Endothelial cell of umbilical vein (primary cell): ENCODE measurements at regions not wholly inside any gene's neighbourhood (a gene's known extent, or its start where the extent isn't known, plus 50 kb on each side); places are given as distances from the start of the nearest gene placed in this dataset.

ENCODE experiments used
- BruUV-seq: library from RNA; stranded (reverse); fragments of 400-500 nt; replicated peaks from 2 replicates; lab custom pipeline; 2021; lab: Mats Ljungman, UMichigan
- CTCF ChIA-PET: fragments of 300-600, 350-600 bp; sonication (Branson Sonifier 250); formaldehyde crosslinking; loops from one replicate; lab custom pipeline; 2021; ENCODE audit warnings: antibody characterized with exemption, inconsistent platforms; lab: Charles Lee
- POLR2A ChIA-PET: fragments of 300-600, 350-600 bp; sonication (Branson Sonifier 250); formaldehyde crosslinking; loops from one replicate; lab custom pipeline; 2021; ENCODE audit warnings: antibody characterized with exemption, inconsistent platforms; lab: Charles Lee
- DNase-seq: peaks from one replicate; pipeline ENCODE4 v3.0.0-alpha.2; 2011; ENCODE audit warnings: low read depth, low spot score
- FAIRE-seq: peaks from 2 replicates; lab custom pipeline; 2011; peaks lifted over from hg19 to GRCh38; lab: Jason Lieb, UNC
- H2AFZ ChIP-seq: 2 replicates; pipeline ENCODE4 v1.6.0; 2012; ENCODE audit warnings: low read depth, low read length, control low read depth, inconsistent platforms
- H3K27ac ChIP-seq: 2 replicates; pipeline ENCODE4 v1.5.1; 2011; ENCODE audit warnings: low read depth, mild to moderate bottlenecking, control low read depth, low read length, moderate library complexity; ENCODE audit not compliant: insufficient read depth
- H3K27me3 ChIP-seq, 2 experiments: 2 replicates each; pipeline versions ENCODE4 v1.6.0 to v1.6.1; 2011; ENCODE audit warnings: low read length in 2 of 2, mixed read lengths in 1 of 2; ENCODE audit not compliant: control insufficient read depth in 2 of 2, insufficient read depth in 2 of 2
- H3K36me3 ChIP-seq, 2 experiments: 2 replicates in 1 of 2; 3 replicates in 1 of 2; pipeline ENCODE4 v1.5.1; 2011; ENCODE audit warnings: low read length in 2 of 2, mild to moderate bottlenecking in 1 of 2, moderate library complexity in 1 of 2; ENCODE audit not compliant: control insufficient read depth in 2 of 2, insufficient read depth in 2 of 2; ENCODE audit errors: extremely low read depth in 1 of 2
- H3K4me1 ChIP-seq: 3 replicates; pipeline ENCODE4 v1.5.1; 2011; ENCODE audit warnings: mild to moderate bottlenecking, low read length; ENCODE audit not compliant: control insufficient read depth, insufficient read depth; ENCODE audit errors: extremely low read depth
- H3K4me2 ChIP-seq: 2 replicates; pipeline ENCODE4 v1.6.1; 2011; ENCODE audit warnings: low read length, control low read depth, mixed read lengths; ENCODE audit not compliant: insufficient read depth
- H3K4me3 ChIP-seq, 3 experiments: fragments of 200-600 bp in 1 of 3; sonication (generic), shearing (Covaris generic) in 1 of 3; replicated peaks in 1 of 3; 2 replicates each; pipeline ENCODE4 v1.5.1; 2011 to 2016; ENCODE audit warnings: control low read depth in 3 of 3, low read length in 3 of 3, mild to moderate bottlenecking in 2 of 3, inconsistent platforms in 1 of 3, low read depth in 1 of 3, moderate library complexity in 1 of 3; ENCODE audit not compliant: insufficient read depth in 1 of 3
- H3K79me2 ChIP-seq: 2 replicates; pipeline ENCODE4 v1.6.0; 2012; ENCODE audit warnings: low read length, inconsistent platforms; ENCODE audit not compliant: control insufficient read depth, insufficient read depth
- H3K9ac ChIP-seq: replicated peaks from 2 replicates; pipeline ENCODE3; 2011; ENCODE audit warnings: low read length, control low read depth; ENCODE audit not compliant: insufficient read depth; ENCODE audit errors: extremely low read depth
- H3K9me1 ChIP-seq: replicated peaks from 3 replicates; pipeline ENCODE4 v1.6.0; 2011; ENCODE audit warnings: mild to moderate bottlenecking, low read length; ENCODE audit not compliant: control insufficient read depth, insufficient read depth; ENCODE audit errors: extremely low read depth
- H3K9me3 ChIP-seq: replicated peaks from 2 replicates; pipeline ENCODE4 v1.5.1; 2012; ENCODE audit warnings: low read length, inconsistent platforms; ENCODE audit not compliant: control insufficient read depth, insufficient read depth
- H4K20me1 ChIP-seq: replicated peaks from 2 replicates; pipeline ENCODE3; 2011; ENCODE audit warnings: mild to moderate bottlenecking, low read length; ENCODE audit not compliant: control insufficient read depth, insufficient read depth; ENCODE audit errors: extremely low read depth
- EZH2 ChIP-seq: IDR thresholded peaks from 2 replicates; pipeline ENCODE4 v1.6.1; 2012; ENCODE audit warnings: borderline replicate concordance, low read depth, mild to moderate bottlenecking, moderate library complexity, low read length, inconsistent platforms; ENCODE audit not compliant: severe bottlenecking
- FOS ChIP-seq: IDR thresholded peaks from 2 replicates; pipeline ENCODE4 v1.6.1; 2011; ENCODE audit warnings: mild to moderate bottlenecking, low read length, moderate library complexity, borderline replicate concordance; ENCODE audit not compliant: insufficient read depth
- GATA2 ChIP-seq: IDR thresholded peaks from 2 replicates; pipeline ENCODE4 v1.7.0; 2011; ENCODE audit warnings: low read depth, mild to moderate bottlenecking, moderate library complexity, mixed read lengths, low read length; ENCODE audit not compliant: insufficient read length, insufficient read depth
- JUN ChIP-seq: IDR thresholded peaks from 2 replicates; pipeline ENCODE4 v1.6.1; 2011; ENCODE audit warnings: borderline replicate concordance, low read depth; ENCODE audit not compliant: insufficient read length, insufficient read depth
- MYC ChIP-seq: IDR thresholded peaks from one replicate; pipeline ENCODE4 v1.6.1; 2011; ENCODE audit warnings: mild to moderate bottlenecking, low read depth, low read length
- POLR2A ChIP-seq: IDR thresholded peaks from 2 replicates; pipeline ENCODE4 v1.6.1; 2012; ENCODE audit warnings: low read depth, mild to moderate bottlenecking, control low read depth, low read length
- POLR2AphosphoS5 ChIP-seq: IDR thresholded peaks from 2 replicates; pipeline ENCODE4 v1.6.1; 2012; ENCODE audit warnings: low read depth, mild to moderate bottlenecking, control low read depth, low read length, moderate library complexity; ENCODE audit not compliant: insufficient read depth
- dilution Hi-C: fragments of 300-500 bp; cut with MboI; formaldehyde crosslinking; loops from one replicate; pipeline ENCODE4 v1.15.0; 2019; ENCODE audit warnings: low sequenced_read_pairs; ENCODE audit not compliant: extremely low pct_ligation_motif_present
- intact Hi-C: fragments of 100-400 bp; cut with micrococcal nuclease; formaldehyde crosslinking; loops from one replicate; pipeline ENCODE4 v1.10.0; 2022
- TF ChIP-seq, protein P1 (sequence below), 2 donors: IDR thresholded peaks; 1 replicate in 1 of 2; 2 replicates in 1 of 2; pipeline ENCODE4 v1.5.1; 2011; ENCODE audit warnings: low read length in 2 of 2, mild to moderate bottlenecking in 2 of 2, moderate library complexity in 2 of 2, control low read depth in 1 of 2, inconsistent platforms in 1 of 2, low read depth in 1 of 2; ENCODE audit not compliant: insufficient read depth in 1 of 2; ENCODE audit errors: extremely low read depth in 1 of 2
- TF ChIP-seq, protein P2 (sequence below): IDR thresholded peaks from 2 replicates; pipeline ENCODE4 v1.6.1; 2011; ENCODE audit not compliant: insufficient read depth, insufficient read length

DNA sequence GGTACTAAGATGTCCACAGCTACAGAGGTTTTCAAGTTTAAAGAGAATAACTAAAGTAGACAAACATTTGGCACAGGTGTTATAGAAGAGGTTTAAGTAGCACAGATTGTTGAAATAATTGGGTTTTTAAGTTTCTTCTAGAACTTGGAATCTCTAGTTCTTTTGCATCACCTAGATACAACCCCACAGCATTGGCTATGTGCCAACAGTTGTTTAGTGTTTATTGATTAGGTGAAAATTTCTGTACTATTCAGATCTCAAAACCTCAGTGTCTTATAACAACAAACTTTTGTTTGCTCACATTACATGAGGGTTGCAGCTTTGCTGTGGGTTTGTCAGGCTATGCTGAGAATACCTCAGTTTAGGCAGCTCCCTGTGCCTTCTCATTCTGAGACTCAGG lies 162.5 kb downstream of the TBX15 start:
- H3K4me1 ChIP-seq, result no peaks in the 10 kb centered on the region
- dilution Hi-C loops, result no loop called here
- H3K27ac ChIP-seq, result no peak overlapping the region
- H3K27me3 ChIP-seq, result no peaks in the 10 kb centered on the region
- no peak for DNase-seq
- H3K9me1 ChIP-seq, result no peaks in the 10 kb centered on the region
- POLR2A ChIA-PET, result no interaction called here
- peaks cover 2% of the 10 kb centered on the region for H3K9me3 ChIP-seq
- CTCF ChIA-PET, result no interaction called here
- FAIRE-seq, result no peak
- no peaks in the 10 kb centered on the region for H3K36me3 ChIP-seq
- H3K4me2 ChIP-seq, result no peak overlapping the region
- no TSS peak for BruUV-seq
- no peaks in the 10 kb centered on the region for H3K79me2 ChIP-seq
- H3K9ac ChIP-seq, result no peak overlapping the region
- H2AFZ ChIP-seq, result no peak overlapping the region
- H3K4me3 ChIP-seq, result no peak overlapping the region
- intact Hi-C loops, result no loop called here
- TF ChIP-seq MYC, result no peak
- TF ChIP-seq POLR2A, result no peak
- TF ChIP-seq, protein P1, sequence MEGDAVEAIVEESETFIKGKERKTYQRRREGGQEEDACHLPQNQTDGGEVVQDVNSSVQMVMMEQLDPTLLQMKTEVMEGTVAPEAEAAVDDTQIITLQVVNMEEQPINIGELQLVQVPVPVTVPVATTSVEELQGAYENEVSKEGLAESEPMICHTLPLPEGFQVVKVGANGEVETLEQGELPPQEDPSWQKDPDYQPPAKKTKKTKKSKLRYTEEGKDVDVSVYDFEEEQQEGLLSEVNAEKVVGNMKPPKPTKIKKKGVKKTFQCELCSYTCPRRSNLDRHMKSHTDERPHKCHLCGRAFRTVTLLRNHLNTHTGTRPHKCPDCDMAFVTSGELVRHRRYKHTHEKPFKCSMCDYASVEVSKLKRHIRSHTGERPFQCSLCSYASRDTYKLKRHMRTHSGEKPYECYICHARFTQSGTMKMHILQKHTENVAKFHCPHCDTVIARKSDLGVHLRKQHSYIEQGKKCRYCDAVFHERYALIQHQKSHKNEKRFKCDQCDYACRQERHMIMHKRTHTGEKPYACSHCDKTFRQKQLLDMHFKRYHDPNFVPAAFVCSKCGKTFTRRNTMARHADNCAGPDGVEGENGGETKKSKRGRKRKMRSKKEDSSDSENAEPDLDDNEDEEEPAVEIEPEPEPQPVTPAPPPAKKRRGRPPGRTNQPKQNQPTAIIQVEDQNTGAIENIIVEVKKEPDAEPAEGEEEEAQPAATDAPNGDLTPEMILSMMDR (IDR thresholded peaks at IDR 0.05; ENCODE audit: extremely low read depth in 1 of 2, insufficient read depth in 1 of 2, low read depth in 1 of 2, low read length in 2 of 2), result no peak
- no peak for TF ChIP-seq EZH2
- no peak for TF ChIP-seq FOS
- TF ChIP-seq JUN, result no peak
- no peak for TF ChIP-seq GATA2
- no peak for TF ChIP-seq POLR2AphosphoS5
- TF ChIP-seq, protein P2, sequence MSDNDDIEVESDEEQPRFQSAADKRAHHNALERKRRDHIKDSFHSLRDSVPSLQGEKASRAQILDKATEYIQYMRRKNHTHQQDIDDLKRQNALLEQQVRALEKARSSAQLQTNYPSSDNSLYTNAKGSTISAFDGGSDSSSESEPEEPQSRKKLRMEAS, result no peak
- no peaks in the 10 kb centered on the region for H4K20me1 ChIP-seq
